GM19468 (cell line): ENCODE measurements at regions not wholly inside any gene's neighbourhood (a gene's known extent, or its start where the extent isn't known, plus 50 kb on each side); places are given as distances from the start of the nearest gene placed in this dataset.

Experiments used
- ATAC-seq: cut with Tn5 transposase; IDR thresholded peaks from one replicate; pipeline ENCODE4 v1.9.1; 2021; ENCODE audit warnings: mild to moderate bottlenecking, moderate library complexity, moderate number of reproducible peaks; ENCODE audit not compliant: unreplicated experiment; ENCODE audit errors: extremely low read depth

- no peak for ATAC-seq
These were observed 51.1 kb upstream of the SLC24A3 start for GRCh38 chr20:19161336-19161735.
